ENCODE measurements at regions not wholly inside any gene's neighbourhood (a gene's known extent, or its start where the extent isn't known, plus 50 kb on each side); places are given as distances from the start of the nearest gene placed in this dataset.

DNA sequence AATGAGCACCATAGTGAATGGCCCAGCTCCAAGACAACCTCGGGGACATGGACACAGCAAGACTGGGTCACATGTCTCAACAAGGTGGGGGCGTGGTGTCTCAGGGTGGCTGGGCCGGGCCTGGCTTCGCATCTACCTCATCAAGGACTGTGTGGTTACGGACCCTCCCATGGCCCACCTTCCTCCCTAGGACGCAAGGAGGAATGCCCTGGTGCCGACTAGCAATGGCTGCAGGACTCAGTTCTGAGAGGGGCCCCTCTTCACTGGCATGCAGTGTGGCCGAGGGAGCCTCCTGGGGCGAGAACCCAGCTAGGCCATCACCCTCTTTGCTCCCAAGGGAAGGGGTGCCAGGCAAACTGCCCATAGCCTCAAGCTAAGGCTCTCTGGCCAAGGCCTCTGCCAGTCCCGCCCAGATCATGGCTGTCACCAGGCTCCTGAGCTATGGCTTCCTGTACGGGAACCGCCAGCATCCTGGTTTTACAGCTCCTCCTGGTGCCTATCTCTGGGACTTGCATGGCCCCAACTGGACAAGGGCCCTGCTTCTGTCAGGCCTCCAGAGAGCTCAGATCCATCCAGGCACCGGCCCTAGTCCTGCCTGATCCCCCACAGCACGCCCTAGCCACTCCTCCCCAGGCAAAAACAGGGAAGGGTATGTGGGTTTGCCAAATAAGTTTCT is 218.0 kb upstream of the AGTR2 start:
- TF ChIP-seq, protein P1, sequence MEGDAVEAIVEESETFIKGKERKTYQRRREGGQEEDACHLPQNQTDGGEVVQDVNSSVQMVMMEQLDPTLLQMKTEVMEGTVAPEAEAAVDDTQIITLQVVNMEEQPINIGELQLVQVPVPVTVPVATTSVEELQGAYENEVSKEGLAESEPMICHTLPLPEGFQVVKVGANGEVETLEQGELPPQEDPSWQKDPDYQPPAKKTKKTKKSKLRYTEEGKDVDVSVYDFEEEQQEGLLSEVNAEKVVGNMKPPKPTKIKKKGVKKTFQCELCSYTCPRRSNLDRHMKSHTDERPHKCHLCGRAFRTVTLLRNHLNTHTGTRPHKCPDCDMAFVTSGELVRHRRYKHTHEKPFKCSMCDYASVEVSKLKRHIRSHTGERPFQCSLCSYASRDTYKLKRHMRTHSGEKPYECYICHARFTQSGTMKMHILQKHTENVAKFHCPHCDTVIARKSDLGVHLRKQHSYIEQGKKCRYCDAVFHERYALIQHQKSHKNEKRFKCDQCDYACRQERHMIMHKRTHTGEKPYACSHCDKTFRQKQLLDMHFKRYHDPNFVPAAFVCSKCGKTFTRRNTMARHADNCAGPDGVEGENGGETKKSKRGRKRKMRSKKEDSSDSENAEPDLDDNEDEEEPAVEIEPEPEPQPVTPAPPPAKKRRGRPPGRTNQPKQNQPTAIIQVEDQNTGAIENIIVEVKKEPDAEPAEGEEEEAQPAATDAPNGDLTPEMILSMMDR (conservative IDR thresholded peaks at IDR 0.05), result no peak; the same call in 1 of the 2 replicates
- TF ChIP-seq ZFX (IDR thresholded peaks at IDR 0.05), result no peak
